Jurkat, Clone E6-1 (cell line): ENCODE measurements at regions not wholly inside any gene's neighbourhood (a gene's known extent, or its start where the extent isn't known, plus 50 kb on each side); places are given as distances from the start of the nearest gene placed in this dataset.

Experiments
- DNase-seq: peaks from one replicate; pipeline ENCODE4 v3.0.0-alpha.2; 2011; ENCODE audit warnings: low read depth, low spot score
- H3K4me3 ChIP-seq: 2 replicates; pipeline ENCODE4 v1.5.1; 2011; ENCODE audit warnings: mild to moderate bottlenecking, low read length, control low read depth, moderate library complexity

DNA sequence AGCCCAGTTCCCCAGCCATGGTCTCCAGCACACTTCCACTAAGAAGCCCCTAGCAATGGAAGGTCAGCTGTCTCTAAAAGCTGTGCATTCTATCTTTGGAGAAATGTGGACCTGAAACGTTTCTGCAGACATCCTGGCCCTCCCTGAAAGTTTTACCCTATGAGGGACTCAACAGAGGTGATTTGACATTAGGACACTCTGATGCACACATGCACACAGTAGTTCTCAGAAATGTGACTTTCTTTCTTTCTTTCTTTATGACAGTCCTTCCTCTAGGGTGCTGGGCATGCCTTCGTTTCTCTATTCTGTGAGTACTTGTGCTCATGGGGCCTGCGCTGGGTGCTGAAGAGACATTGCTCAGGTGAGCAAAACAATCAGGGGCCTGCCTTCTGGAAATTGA is 857.3 kb downstream of the RNF144A start:
- H3K4me3 ChIP-seq, result no peak overlapping the region
- no peak for DNase-seq

DNA sequence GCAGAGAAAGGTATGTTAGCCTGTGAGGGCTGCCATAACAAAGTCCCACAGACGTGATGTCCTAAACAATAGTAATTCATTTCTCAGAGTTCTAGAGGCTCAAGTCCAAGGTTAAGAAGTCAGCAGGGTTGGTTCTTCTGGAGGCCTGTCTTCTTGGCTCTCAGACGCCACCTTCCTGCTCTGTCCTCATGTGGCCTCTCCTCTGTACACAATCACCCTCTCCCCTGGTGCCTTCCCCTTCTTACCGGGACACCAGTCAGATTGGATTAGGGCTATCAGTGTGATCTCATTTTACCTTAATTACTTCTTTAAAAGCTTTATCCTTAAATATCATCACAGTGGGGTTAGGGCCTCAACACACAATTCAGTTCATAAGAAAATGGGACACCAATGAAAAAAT is 860.5 kb downstream of the RNF144A start:
- DNase-seq, result no peak
- H3K4me3 ChIP-seq, result no peak overlapping the region

DNA sequence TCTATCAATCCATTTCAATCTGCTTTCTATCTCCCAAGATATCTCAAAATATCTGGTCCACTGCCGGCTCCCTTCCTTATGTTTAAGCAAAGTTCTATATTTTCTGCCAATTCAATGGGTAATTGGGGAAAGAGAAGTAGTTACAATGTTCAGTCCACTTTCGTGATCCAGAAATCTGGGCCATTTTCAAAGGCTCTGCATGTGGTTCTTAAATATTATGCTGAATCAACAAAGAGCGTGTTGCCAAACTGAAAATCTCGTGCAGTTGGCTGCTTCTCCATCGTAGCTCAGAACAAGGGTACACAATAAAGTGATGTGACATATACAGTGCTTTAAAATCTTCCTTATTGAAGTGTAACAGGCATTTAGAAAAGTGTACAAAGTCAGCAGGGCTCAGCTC is 863.1 kb downstream of the RNF144A start:
- no peak overlapping the region for H3K4me3 ChIP-seq
- no peak for DNase-seq

DNA sequence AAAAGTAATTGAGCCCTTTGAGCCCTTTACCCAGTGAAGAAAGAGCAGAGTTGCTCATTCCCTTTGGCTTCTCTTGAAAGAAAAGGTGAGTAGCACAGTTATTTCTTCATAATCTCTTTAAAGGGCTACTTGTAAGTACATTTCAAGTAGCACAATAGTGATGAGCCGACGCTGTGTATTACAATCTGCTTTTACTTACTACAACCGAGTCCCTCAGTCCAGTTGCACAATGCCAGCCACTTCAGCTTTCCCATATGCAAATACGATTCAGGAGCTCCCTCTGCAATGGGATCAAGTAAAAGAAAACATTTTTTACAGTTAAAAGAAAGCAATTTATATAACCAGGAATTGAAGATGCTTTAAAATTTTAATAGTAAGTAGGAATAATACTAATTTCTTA is 868.5 kb downstream of the RNF144A start:
- no peak for DNase-seq
- H3K4me3 ChIP-seq, result no peak overlapping the region

DNA sequence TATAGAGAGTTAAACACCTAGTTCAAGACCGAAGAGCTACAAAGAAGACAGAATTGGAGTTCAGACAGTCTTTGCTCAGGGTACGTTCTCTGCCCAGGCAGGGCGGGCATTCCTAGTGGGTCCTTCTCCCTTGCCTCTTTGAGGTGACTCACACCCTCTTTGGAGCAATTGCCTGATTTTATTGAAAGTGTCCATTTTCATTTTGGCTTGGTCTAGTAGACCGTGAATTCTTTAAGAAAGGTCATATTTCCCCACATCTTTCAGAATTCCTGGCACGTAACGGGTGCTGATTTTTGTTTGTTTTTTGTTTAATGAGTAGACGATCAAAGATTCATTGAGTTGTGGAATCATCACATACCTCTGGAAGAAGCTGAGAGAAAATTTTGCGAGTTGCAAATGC is 871.5 kb downstream of the RNF144A start:
- no peak overlapping the region for H3K4me3 ChIP-seq
- no peak for DNase-seq

DNA sequence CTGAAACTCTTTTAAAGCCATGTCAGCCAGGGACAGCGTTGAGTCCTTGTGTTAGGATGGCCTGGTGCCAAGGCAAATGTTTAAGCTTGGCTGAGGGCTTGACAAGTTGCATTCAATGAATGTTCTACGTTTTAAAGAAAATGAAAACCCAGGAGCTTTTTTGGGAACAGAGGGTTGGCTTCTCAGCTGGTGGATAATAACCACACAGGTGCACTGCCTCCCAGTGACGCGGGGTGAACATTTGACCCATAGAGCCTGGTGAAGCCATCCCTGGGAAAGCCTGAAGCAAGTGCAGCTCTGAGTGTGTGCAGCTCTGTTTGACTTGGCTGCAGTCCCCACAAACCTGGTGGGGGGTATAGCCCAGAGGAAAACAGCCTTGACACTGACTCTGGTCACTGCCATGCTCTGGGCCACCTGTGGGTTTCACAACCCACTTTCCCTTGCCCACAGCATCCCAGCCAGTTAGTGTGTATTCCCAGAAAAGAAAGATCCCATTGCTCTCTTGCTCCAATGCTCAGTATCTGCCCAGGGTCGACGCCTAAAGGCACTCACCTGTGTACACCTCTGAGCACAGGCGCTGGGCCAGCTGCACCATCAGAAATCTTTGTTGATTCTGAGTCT is 874.9 kb downstream of the RNF144A start:
- DNase-seq, result no peak
- no peak overlapping the region for H3K4me3 ChIP-seq

DNA sequence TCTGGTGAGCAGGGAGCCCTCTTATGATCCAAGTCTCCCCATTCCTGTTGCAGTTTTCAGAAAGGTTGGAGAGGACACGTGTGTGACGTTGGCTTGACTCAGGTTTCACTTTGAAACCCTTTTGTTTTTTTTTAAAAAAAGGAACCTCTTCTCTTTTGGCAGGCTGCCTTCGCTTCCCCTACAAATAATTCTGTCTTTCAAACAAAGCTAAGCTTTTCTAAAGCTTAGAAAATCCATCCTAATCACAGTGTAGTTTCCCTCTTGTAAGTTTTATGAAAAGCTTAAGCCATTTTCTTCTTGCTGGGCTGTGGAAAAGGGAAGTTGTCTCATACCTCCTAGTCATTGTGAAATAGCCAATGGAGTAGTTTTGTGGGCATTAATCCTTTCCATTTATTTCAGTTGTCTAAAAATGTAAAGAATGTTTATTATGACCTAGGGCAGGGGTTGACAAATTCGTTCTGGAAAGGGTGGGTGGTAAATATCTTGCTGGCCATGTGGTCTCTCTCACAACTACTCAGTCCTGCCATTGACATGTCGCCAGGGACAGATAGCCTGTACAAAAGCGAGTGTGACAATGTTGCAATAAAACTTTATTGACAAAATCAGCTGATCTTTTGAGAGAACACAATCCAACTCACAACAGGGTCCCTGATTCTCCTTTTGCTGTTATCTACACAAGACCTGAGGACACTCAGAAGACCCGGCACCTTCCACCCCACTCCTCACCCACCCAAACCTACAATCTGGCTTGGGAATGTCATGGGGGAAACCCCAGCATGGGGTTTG is 878.8 kb downstream of the RNF144A start:
- no peak overlapping the region for H3K4me3 ChIP-seq
- DNase-seq, result no peak

DNA sequence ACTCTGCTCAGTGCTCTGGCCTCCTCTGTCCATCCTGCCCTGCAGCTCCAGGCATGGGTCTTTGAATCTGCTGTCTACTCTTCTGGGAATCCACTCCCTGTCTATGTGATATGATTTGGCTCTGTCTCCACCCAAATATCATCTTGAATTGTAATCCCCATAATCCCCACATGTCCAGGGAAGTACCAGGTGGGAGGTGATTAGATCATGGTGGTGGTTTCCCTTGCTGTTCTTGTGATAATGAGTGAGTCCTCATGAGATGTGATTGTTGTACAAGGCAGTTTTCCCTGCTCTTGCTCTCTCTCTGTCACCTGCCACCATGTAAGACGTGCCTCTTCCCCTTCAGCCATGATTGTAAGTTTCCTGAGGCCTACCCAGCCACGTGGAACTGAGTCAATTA is 881.8 kb upstream of the ID2 start:
- H3K4me3 ChIP-seq, result no peak overlapping the region
- no peak for DNase-seq

DNA sequence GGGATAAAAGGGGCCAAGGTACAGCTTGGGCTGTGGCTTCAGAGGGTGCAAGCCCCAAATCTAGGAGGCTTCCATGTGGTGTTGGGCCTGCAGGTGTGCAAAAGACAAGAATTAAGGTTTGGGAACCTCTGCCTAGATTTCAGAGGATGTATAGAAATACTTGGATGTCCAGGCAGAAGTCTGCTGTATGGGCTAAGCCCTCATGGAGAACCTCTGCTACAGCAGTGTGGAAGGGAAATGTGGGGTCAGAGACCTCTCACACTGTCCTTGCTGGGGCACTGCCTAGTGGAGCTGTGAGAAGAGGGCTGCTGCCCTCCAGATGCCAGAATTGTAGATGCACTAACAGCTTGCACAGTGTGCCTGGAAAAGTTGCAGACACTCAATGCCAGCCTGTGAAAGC is 880.6 kb upstream of the ID2 start:
- H3K4me3 ChIP-seq, result no peak overlapping the region
- no peak for DNase-seq

DNA sequence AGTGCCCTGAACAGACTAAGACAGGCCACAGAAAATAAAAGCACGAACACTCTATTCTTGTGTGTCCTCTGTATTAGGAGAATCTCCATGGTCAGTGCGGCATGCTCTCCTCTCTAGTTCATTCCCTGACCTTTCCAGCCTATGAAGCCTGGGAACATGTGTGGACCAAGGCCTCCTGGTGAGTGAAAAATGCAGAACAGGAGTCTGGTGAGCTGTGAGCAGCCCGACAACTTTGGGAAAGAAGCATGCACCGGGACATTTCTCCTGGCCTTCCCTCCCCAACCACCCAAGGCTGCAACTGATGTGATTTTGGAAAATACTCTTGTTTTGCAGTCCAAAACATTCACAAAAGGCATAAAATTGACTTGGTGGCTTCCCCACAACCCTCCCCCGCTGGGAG is 878.3 kb upstream of the ID2 start:
- no peak for DNase-seq
- no peak overlapping the region for H3K4me3 ChIP-seq

DNA sequence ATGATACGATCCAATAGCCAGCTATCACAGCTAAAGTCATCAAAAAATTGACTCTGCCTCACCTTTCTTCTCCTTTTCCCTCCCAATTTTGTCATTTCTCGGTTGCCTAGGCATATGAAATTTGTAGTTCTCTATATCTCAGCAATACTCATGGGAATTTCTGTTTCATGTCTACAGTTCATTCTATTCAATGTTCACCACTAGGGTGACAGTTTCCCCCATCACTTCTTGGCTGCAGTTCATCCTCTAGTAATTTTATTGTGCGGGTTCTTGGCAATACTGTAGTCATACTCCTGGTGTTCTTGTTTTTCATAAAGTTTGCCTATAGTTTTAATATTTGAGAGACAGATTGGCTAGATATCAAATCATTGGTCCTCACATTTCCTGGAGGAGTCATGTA is 872.2 kb upstream of the ID2 start:
- H3K4me3 ChIP-seq, result no peak overlapping the region
- no peak for DNase-seq

DNA sequence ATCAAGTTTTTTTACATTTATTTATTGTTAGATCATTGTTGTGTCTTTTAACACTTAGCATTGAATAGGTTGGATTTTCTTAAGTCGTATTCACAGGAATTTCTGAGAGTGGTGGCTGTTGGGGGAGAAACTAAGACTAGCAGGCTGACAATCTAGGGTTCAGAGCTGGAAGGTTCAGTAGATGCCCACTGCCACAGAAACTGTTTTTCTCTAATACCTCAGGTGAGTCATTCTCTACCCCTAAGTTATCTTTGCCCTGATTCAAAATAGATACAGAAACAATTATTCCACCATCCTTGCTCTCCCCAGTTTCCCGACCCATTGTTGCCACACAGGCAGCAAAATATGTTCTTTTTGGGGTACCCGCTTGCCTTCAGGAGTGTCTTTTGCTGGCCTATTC is 870.8 kb upstream of the ID2 start:
- DNase-seq, result no peak
- H3K4me3 ChIP-seq, result no peak overlapping the region

DNA sequence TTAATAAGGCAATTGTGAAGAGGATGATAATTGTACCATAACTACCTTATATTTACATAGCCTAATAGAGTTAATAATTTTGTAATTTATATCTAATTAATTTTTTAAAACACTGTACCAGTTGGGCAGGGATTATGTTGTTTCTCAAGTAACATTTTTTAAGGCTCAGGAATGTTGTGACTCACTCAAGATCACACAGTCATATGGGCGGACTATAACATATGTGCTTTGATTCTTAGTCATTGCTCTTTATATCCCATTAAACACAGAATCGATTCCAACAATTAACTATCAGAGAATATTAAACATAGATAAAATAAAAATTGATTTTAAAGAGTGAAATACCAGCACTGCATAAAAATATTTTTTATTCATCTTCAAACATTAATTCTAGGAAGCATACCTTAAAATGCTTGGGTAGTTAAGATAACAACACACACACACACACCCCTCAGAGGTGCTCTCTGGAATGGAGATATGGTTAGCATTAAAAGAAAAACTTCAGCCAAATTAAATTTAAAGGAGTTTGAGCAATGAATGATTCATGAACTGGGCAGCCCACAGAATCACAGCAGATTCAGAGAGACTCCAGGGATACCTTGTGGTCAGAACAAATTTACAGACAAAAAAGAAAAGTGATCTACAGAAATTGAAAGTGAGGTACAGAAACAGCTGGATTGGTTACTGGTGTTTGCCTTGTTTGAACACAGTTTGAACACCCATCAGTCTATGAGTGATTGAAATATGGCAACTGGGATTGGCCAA is 869.4 kb upstream of the ID2 start:
- no peak for DNase-seq
- no peak overlapping the region for H3K4me3 ChIP-seq

DNA sequence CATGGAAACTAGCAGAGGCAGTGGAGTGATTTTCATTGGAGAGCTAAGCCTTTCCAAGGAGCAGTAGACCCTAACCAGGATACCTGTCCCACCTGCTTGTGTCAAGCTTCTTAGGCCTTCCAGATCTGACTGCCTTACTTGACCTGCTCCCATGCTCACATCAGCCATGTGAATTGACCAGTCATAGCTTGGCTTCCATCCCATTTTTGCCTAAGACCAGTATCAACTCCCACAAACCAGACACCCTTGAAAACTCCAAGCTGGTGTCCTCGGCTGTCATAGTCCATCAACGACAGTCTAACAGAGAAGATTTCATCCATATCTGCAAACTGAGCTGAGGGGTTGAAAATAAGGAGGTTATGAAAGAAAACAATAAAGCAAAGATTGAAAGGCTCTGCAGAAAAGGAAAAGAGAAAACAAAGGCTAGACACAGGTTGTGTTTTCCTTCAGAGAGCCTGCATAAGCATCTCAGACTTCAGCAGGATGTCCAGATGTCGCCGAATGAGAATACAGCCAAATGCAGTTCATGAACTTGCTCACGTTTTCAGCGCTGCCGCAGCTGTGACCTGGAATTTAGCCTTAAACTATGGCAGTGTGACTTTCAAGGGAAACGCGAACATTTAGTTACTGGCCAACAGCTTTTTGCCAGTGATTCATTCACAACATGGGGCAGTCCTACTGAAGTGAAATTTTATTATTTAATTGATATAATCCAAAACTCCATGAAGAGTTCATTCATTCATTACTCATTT is 868.1 kb upstream of the ID2 start:
- no peak for DNase-seq
- H3K4me3 ChIP-seq, result no peak overlapping the region

DNA sequence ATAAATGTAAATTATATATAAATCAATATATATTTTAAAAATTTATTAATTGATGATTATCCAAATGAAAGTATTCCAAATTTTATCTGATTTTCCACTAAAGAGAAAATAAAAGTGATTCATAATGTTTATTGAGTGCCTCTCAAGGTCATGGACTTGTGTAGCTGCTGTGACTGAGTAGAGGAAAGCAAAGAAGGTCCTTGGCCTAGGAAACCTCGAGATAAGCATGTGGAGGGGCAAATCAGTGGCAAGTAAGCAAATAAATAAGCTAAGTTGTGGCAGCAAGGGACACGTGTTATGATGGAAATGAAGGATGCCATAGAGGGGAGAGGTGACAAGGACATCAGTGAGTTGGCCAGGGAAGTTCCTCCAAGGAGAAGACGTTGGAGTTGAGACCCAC is 866.1 kb upstream of the ID2 start:
- H3K4me3 ChIP-seq, result no peak overlapping the region
- DNase-seq, result no peak

DNA sequence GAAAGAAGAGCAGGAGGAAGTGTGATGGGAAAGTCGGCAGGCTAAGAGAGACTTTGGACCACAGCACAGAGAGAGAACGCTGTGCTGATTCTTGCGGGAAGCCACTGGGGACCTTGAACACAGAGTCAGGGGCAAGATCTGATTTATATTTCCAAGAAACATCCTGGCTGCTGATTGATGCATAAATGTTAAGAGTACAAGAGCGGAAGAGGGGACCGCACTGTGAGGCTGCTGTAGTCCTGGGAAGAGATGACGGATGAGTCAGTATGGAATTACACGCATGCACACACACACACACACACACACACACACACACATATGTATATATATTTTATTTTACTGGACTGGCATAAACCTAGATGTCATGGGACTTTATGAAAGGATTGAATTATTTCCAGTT is 865.6 kb upstream of the ID2 start:
- H3K4me3 ChIP-seq, result no peak overlapping the region
- no peak for DNase-seq

DNA sequence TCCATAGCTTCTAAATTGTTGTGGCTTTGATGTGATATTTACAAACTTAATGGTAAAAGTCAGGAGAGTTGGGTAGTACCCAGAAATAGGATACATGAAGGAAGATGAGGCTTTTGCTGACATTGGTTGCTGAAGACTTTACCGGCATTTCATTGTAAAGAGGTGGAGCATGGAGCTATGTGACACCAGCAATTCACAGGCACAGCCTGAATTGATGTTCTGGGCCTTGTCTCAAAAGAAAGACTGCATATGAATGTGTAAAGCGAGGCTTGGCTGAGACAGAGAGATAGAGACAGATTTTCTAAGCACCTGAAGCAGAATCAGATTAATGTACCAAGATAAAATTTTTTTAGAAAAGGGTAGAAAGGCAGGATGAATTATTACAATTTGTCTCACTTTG is 864.9 kb upstream of the ID2 start:
- no peak for DNase-seq
- H3K4me3 ChIP-seq, result no peak overlapping the region

DNA sequence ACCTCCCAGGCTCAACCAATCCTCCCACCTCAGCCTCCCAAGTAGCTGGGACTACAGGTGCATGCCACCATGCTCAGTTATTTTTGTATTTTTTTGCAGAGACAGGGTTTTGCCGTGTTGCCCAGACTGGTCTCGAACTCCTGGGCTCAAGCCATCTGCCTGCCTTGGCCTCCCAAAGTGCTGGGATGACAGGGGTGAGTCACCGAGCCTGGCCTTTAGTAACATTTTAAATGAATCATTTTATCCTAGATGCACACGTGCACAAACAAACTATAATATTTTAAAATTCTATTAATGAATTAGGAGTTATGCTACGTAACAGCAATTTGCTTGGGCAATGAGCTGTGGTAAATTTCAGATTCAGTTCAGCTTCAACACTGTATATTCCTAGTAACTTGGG is 862.5 kb upstream of the ID2 start:
- no peak overlapping the region for H3K4me3 ChIP-seq
- no peak for DNase-seq

DNA sequence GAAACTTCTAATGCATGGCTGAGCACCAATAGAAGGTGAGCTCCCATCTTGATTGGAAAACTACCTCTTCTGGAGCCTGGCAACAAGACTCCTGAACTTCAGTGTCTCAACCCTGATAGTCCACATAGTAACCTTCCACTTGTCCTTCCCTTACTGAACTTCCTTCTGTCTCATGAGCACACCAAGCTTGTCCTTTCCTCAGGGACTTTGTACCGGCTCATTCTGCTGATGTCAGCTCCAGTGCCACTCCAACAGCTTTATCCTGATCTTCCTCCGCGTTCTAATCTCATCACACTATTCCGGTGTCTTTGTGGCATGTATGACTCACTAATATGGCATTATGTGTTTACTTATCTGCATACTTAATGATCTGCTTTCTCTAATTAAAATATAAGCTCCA is 862.0 kb upstream of the ID2 start:
- no peak for DNase-seq
- no peak overlapping the region for H3K4me3 ChIP-seq

DNA sequence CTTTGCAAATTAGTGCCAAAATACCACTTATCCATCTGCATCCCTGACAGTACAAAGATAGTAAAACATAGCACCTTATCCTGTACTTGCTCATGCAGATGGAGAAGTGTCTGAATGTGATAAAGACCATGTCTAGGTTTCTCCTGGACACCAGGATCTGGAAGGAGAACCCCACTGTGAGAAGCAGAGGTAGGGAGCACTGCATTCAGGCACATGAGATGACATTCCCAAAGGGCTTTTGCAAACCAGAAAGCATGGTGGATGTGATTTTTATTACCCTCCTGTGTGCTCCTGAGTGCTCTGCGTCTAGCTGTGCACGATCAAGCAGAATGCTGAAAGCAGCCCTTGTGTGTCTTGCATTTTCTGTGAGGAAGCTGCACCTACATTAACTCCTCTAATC is 857.6 kb upstream of the ID2 start:
- DNase-seq, result no peak
- H3K4me3 ChIP-seq, result no peak overlapping the region
